ENCODE measurements at regions not wholly inside any gene's neighbourhood (a gene's known extent, or its start where the extent isn't known, plus 50 kb on each side); places are given as distances from the start of the nearest gene placed in this dataset.
A peak's percentile ranks its signal among the peaks of the same experiment; 100 is the strongest.
"Not testable (repeated sequence)": the region's sequence is repeated elsewhere in the genome, so short reads cannot be mapped to it uniquely, and the experiment has no call there.

DNA sequence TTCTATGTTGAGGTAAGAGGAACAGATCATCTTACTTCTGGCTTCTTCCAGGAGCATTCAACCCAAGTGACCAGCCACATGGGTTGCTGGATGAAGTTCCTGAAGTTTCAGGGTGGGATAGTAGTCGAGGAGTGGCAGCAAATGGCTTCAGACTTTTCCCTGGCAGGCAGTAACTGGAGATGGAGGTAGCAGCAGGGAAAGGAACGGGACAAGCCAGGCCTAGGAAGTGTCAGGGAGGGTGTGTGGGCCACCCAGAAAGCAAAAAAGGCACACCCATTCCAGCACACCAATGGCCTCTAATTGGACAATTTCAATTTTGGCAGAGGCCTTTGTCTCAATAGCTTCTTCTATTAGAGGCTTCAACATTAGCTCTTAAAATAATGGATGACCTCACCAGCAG is 498.6 kb upstream of the ATP11B start:
- no peak for DNase-seq

DNA sequence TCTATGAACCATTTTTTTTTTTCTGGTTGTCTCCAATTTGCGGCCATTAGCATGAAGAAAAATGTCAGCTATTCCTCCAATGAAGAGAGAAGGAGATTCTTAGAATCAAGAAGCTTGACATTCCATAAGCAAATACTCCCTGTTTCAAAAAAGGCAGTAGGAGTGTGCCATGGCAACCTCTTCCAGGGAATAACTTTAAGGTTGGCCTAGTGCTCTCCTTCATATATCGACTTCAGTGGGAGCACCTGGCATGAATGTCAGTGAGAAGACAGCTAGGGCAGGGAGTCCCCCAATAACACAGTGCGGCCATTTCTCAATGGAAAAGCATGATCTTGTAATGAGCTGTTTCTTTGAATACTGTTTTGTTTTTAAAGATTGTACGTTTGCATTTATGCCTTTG is 493.0 kb upstream of the ATP11B start:
- no peak for DNase-seq

DNA sequence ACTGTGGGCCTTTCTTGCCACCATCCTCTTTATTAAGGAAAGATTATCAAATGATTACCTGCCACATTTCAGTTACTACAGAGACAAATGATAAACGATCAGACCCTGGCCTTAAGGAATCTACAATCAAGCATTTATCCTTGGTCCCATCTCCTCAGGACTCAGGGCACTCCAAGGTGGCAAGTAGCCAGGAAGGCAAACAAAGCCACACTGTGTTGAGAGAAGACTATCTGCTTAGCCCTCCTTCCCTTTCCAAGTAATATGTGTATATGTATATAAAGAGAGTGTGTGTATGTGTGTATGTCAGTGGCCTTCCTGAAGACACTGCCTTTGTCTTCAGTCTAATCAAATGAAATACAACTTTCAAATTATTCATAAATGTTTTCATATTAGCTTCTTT is 490.1 kb upstream of the ATP11B start:
- no peak for DNase-seq

GRCh38 chr3:182305881-182306665 is 487.2 kb upstream of the ATP11B start:
- no peak for DNase-seq

- no peak for DNase-seq
Observed at GRCh38 chr3:182308328-182308727, 485.0 kb upstream of the ATP11B start.

GRCh38 chr3:182309120-182309519 is 484.2 kb upstream of the ATP11B start:
- DNase-seq, result no peak

DNA sequence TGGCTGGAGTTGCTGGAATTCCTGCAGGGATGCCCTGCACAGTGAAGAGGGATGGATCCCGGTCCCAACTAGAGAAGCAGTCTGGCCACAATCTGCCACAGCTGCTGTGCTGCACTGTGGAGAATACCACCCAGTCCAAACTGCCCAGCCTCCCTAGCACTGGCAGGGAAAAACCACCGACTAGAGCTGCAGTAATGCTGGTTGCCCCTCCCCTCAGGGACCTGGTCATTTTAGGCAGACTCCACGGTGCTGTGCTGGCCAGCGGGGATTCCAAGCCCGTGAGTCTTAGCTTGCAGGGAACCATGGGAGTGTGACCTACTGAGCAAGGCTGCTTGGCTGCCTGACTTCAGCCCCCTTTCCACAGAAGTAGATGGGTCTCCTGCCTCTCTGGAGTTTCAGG is 478.0 kb upstream of the ATP11B start:
- DNase-seq, result no peak

DNA sequence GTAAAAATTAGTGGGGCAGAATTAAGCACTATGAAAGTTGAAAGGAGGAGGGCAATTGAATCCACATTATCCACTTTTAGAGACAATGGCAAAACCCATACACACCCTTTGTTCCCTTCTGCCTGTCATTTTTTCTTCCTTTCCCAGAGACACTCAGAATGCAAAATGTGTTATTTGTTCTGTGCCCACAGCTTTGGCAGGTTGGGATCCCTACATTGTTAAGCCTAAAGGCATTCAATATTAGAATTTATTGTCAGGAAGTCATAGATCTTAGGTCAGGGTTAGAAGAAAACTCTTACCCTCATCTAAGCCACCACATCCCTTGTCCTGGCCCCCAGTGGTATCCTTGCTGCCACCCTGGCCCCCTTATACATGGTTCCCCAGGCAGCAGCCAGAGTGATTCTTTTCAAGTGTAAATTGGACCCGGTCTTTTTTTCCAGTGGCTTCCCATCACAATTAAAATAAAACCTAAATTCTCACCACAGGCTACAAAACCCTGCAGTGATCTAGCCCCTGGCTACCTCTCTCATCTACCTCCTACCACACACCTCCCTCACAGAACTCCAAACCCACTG is 470.1 kb upstream of the ATP11B start:
- no peak for DNase-seq

DNA sequence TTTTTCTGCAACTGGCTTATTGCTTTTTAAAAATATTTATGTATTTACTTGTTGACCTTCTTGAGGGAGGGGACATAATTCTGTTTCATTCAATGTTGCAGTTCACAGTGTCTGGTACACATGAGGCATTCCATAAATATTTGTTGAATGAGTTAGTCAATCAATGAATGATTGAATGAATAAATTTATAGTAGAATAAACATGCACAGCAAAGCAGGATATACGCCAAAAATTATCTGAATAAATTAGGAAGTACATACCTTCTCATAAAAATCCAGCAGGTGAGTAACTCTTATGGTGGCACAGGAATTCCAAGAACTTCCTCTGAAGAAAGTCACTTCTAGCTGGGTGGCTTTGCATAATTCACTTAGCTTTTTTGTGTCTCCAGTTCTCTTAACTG is 469.4 kb upstream of the ATP11B start:
- DNase-seq, result no peak

DNA sequence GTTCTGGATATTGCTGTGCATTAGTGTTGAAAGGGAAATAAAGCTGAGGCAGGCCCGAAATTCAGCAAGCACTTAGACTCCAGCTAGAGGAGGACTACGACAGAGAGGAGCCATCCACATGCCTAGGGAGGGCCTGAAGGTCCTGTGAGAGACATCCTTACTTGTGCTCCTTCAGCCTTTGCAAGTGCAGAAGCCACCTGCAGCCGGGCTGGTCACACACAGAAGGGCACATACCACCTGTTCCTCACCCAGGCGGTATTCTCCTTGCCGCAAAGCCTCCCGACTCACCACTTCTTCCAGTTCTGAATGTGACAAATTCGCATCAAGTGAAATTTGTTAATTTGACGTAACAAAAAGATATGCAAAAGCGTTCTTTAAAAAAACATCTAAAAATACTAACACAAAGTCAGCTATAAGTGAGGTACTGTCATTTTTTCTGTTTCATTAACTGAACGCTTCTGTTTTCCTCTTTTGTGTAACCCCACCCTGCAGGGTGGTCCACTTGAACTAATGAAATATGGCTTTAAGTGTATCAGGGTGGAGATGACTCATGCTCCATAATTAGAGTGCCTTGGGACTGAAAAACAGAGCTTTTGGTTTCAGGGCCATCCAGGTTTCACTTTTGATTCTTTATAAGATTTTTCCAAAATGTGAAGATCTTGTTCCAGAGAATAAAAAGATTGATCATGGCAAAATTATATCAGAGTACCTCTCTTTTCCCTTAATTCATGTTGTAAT is 467.9 kb upstream of the ATP11B start:
- no peak for DNase-seq

GRCh38 chr3:182327196-182327681 is 466.1 kb upstream of the ATP11B start:
- DNase-seq, result no peak

DNA sequence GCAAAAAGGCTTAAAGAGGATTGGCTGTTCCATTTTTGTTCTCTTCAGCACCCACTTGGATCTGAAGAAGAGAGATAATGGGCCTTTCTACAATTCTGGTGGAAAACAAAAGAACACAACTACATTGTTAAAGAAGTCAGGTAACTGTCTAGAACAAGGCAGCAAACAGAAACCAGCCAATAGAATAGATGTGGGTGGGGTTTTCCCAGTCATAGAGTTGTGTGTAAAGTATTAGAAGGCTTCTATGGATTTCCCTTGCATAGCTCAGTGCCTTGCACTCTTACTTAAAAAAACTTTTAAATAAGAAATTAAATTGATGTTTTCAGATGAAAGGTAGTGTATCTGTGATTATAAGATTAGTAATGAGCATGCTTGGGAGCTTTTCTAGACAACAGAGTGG is 462.7 kb upstream of the ATP11B start:
- DNase-seq, result no peak

GRCh38 chr3:182331341-182331740 is 462.0 kb upstream of the ATP11B start:
- DNase-seq, result peak; percentile 89

DNA sequence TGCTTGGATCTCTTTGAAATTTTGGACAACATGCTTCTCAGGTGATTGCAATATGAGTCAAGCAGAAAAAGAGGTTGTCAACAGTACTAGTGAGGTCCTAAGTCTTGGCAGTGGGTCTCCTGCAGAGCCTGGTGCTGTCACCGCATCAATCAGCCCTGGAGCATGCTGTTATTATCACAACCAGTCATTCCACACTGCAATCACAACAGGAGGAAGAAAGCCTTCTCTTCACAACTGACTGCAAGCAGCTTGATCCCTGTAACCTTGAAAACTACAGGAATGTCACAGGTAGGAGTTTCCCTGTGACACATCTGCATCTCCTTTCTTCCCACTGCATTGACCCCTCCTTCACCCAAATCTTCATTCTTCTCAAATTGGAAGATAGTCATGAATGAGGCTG is 451.1 kb upstream of the ATP11B start:
- no peak for DNase-seq

- not testable (repeated sequence) for DNase-seq
Observed at GRCh38 chr3:182344026-182344425, 449.3 kb upstream of the ATP11B start.

DNA sequence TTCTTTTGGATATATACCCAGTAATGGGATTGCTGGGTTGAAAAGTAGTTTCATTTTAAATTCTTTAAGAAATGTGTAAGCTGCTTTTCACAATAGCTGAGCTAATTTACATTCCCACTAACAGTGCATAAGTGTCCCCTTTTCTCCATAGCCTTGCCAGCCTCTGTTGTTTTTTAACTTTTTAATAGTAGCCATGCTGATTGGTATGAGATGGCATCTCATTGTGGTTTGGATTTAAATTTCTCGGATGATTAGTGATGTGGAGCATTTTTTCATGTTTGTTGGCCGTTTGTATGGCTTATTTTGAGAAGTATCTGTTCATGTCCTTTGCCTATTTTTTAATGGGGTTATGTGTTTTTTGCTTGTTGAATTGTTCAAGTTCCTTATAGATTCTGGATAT is 444.3 kb upstream of the ATP11B start:
- DNase-seq, result no peak

GRCh38 chr3:182349951-182350517 is 443.3 kb upstream of the ATP11B start:
- DNase-seq, result no peak

DNA sequence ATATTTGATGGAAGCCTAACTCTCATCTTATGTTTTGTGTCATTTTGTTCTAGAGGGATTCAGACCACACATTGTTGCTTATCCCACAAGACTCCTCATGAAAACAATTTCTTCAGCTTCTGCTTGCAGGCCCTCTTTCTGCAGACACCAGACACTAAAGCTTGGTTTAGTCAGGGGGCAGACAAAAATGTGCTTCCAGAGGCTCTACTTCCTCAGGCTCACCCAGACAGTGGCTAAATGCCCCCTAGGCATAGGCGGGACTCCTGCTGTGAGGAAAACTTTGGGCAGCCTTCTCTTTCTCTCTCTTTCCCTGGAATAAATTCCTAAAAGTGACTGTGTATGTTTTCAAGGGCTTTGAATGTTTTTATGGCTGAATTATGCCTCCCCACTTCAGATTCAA is 435.4 kb upstream of the ATP11B start:
- no peak for DNase-seq

DNA sequence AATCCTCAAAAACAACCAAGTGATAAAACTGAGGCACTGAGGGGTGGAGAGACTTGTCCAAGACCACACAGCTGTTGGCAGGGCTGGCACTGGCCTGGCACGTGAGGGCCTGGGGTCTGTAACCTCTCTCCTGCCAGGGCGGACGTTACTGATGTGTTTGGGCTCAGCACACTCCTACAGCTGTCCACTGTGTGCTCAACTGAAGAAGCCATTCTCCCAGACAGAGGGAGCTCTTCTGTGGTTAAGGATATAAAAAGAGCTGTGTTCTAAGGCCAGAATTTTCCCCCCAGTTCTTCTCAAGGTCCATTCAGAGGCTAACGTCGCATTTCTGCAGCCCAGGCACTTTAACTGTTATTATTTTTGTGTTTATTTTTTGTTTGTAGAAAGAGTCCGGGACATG is 429.0 kb upstream of the ATP11B start:
- no peak for DNase-seq

DNA sequence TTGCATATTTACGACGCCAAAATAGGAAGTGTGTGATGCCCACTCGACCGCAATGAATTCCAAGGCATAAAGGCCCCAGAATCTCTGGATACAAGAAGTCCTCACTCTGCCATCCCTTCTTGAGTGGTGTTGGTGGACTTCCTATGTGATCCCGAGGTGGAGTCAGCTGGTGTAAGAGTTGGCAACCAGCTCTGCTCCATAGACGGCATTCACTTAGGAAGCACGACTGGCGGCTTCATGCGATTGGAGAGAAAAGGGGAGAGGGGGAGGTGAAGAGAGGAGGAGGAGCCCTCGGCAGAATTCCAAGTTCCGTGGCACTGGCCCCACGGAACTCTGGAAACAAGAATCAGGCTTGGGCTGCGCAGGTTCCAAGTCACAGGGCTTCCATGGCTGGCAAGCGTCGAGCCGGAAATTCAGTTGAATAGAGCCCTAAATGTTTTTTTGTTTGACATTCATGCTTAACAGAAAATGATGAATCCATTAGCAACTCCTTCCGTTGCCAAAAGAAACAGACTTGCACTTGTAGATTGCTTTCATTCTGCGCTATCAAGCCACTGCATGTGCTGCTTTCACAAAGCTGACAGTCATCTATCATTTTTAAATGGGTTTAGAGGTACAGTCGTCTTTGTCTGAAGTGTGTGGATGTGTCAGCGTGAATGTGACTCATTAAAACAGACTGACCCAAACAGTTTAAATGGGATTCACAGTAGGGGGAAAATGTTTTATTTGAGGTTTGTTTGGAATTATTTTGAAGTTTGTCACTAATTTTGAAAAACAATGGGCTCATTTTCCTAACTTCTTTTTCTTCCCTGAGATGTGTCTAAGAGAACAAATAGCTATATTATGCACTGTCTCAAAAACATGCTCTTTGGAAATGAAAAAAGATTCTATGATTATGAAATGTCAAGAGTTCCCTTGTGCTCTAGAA is 428.3 kb upstream of the ATP11B start:
- DNase-seq, result no peak

DNA sequence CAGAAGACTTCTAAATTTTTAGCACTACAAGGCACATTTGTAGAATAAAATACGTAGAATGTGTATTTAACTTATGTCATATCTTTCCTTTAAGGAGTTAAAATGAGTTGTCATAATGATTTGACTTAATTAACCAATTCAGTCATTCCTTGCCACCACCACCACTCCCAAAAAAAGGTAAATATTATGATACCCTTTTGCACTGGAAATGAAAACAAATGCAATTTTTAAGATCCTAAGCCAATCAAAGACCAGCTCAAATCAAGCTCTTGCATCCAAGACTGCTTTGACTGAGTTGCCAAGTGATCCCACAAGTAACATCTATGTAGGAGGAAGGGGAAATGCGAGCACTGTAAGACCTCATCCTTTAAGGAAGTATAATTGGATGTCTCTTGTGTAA is 426.6 kb upstream of the ATP11B start:
- no peak for DNase-seq

- DNase-seq, result no peak
Observed at GRCh38 chr3:182369861-182370260, 423.4 kb upstream of the ATP11B start.

DNA sequence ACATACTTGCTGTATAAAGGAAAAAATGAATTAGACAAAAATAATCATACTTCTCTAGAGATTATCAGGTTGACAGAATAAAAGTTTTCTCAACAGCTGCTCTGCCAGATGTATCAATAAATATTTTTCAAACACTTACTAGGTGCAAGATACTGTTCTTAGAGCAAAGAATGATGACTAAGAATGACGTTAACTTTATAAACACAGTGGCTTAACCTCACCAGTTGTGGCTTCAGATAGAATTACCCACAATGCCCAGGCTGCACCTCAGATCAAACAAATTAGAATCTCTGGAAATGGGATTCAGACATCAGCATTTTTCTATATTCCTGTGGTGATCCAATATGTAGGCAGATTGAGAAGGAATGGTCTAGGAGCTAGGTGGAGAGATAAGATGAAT is 422.4 kb upstream of the ATP11B start:
- DNase-seq, result no peak

All from NCI-H2171 (cell line).